ENCODE measurements at regions not wholly inside any gene's neighbourhood (a gene's known extent, or its start where the extent isn't known, plus 50 kb on each side); places are given as distances from the start of the nearest gene placed in this dataset.

GRCh38 chr6:170025341-170025911 lies 265.5 kb downstream of the DLL1 start:
- TF ChIP-seq ZNF423 (CRISPR knock-in tag; IDR thresholded peaks at IDR 0.05) (no peak), IRF2 (CRISPR knock-in tag; IDR thresholded peaks at IDR 0.05; ENCODE audit: borderline replicate concordance, low read depth) (no peak), ZNF416 (CRISPR knock-in tag; IDR thresholded peaks at IDR 0.05) (no peak), CBFB (CRISPR knock-in tag; IDR thresholded peaks at IDR 0.05; ENCODE audit: low read depth) (no peak), ZNF232 (CRISPR knock-in tag; IDR thresholded peaks at IDR 0.05) (no peak), SMAD4 (CRISPR knock-in tag; IDR thresholded peaks at IDR 0.05) (no peak), SOX15 (CRISPR knock-in tag; IDR thresholded peaks at IDR 0.05) (no peak), ESRRA (CRISPR knock-in tag; IDR thresholded peaks at IDR 0.05; ENCODE audit: borderline replicate concordance) (no peak)
- TF ChIP-seq, protein P1, sequence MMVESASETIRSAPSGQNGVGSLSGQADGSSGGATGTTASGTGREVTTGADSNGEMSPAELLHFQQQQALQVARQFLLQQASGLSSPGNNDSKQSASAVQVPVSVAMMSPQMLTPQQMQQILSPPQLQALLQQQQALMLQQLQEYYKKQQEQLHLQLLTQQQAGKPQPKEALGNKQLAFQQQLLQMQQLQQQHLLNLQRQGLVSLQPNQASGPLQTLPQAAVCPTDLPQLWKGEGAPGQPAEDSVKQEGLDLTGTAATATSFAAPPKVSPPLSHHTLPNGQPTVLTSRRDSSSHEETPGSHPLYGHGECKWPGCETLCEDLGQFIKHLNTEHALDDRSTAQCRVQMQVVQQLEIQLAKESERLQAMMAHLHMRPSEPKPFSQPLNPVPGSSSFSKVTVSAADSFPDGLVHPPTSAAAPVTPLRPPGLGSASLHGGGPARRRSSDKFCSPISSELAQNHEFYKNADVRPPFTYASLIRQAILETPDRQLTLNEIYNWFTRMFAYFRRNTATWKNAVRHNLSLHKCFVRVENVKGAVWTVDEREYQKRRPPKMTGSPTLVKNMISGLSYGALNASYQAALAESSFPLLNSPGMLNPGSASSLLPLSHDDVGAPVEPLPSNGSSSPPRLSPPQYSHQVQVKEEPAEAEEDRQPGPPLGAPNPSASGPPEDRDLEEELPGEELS (CRISPR knock-in tag; IDR thresholded peaks at IDR 0.05), result no peak
- Mint-ChIP-seq H3K4me3 (no peak overlapping the region), H3K27me3 (ENCODE audit: low read depth) (no peaks in the 10 kb centered on the region; the same call in 1 of the 2 replicates), H3K27ac (no peak overlapping the region), H3K4me1 (peaks cover 4% of the 10 kb centered on the region), H3K9me3 (peaks cover 5% of the 10 kb centered on the region; the same call in 1 of the 2 replicates), H3K36me3 (no peaks in the 10 kb centered on the region)
- DNase-seq (ENCODE audit: low spot score) (no peak), ATAC-seq (no peak)
- ChIA-PET CTCF (no interaction called here), POLR2A (no interaction called here)

GRCh38 chr6:170024940-170025339 lies 265.9 kb downstream of the DLL1 start:
- no peak overlapping the region for H3K27ac Mint-ChIP-seq
- DNase-seq (ENCODE audit: low spot score) (no peak), ATAC-seq (no peak)
- ChIA-PET CTCF (no interaction called here), POLR2A (no interaction called here)
- peaks cover 4% of the 10 kb centered on the region for H3K4me1 Mint-ChIP-seq
- no peaks in the 10 kb centered on the region; the same call in 1 of the 2 replicates for H3K27me3 Mint-ChIP-seq (ENCODE audit: low read depth)
- no peaks in the 10 kb centered on the region for H3K36me3 Mint-ChIP-seq
- no peak overlapping the region for H3K4me3 Mint-ChIP-seq
- peaks cover 5% of the 10 kb centered on the region; the same call in 1 of the 2 replicates for H3K9me3 Mint-ChIP-seq
- TF ChIP-seq ZSCAN18 (CRISPR knock-in tag; IDR thresholded peaks at IDR 0.05) (no peak), SMAD3 (CRISPR knock-in tag; IDR thresholded peaks at IDR 0.05; ENCODE audit: borderline replicate concordance) (no peak), NFE2L1 (CRISPR knock-in tag; IDR thresholded peaks at IDR 0.05) (no peak), GABPB1 (CRISPR knock-in tag; IDR thresholded peaks at IDR 0.05) (no peak), ZNF121 (CRISPR knock-in tag; IDR thresholded peaks at IDR 0.05) (no peak), IRF2 (CRISPR knock-in tag; IDR thresholded peaks at IDR 0.05; ENCODE audit: borderline replicate concordance, low read depth) (no peak), FOXP1 (CRISPR knock-in tag; IDR thresholded peaks at IDR 0.05; ENCODE audit: borderline replicate concordance) (no peak), SMAD4 (CRISPR knock-in tag; IDR thresholded peaks at IDR 0.05) (no peak), MXD4 (CRISPR knock-in tag; IDR thresholded peaks at IDR 0.05; ENCODE audit: borderline replicate concordance) (no peak), ATF1 (CRISPR knock-in tag; IDR thresholded peaks at IDR 0.05) (no peak), ZNF232 (CRISPR knock-in tag; IDR thresholded peaks at IDR 0.05) (no peak), CREM (CRISPR knock-in tag; IDR thresholded peaks at IDR 0.05) (no peak), MLX (CRISPR knock-in tag; IDR thresholded peaks at IDR 0.05) (no peak)
- TF ChIP-seq, protein P2, sequence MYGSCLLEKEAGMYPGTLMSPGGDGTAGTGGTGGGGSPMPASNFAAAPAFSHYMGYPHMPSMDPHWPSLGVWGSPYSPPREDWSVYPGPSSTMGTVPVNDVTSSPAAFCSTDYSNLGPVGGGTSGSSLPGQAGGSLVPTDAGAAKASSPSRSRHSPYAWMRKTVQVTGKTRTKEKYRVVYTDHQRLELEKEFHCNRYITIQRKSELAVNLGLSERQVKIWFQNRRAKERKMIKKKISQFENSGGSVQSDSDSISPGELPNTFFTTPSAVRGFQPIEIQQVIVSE (CRISPR knock-in tag; IDR thresholded peaks at IDR 0.05; ENCODE audit: borderline replicate concordance), result no peak
- TF ChIP-seq, protein P3, sequence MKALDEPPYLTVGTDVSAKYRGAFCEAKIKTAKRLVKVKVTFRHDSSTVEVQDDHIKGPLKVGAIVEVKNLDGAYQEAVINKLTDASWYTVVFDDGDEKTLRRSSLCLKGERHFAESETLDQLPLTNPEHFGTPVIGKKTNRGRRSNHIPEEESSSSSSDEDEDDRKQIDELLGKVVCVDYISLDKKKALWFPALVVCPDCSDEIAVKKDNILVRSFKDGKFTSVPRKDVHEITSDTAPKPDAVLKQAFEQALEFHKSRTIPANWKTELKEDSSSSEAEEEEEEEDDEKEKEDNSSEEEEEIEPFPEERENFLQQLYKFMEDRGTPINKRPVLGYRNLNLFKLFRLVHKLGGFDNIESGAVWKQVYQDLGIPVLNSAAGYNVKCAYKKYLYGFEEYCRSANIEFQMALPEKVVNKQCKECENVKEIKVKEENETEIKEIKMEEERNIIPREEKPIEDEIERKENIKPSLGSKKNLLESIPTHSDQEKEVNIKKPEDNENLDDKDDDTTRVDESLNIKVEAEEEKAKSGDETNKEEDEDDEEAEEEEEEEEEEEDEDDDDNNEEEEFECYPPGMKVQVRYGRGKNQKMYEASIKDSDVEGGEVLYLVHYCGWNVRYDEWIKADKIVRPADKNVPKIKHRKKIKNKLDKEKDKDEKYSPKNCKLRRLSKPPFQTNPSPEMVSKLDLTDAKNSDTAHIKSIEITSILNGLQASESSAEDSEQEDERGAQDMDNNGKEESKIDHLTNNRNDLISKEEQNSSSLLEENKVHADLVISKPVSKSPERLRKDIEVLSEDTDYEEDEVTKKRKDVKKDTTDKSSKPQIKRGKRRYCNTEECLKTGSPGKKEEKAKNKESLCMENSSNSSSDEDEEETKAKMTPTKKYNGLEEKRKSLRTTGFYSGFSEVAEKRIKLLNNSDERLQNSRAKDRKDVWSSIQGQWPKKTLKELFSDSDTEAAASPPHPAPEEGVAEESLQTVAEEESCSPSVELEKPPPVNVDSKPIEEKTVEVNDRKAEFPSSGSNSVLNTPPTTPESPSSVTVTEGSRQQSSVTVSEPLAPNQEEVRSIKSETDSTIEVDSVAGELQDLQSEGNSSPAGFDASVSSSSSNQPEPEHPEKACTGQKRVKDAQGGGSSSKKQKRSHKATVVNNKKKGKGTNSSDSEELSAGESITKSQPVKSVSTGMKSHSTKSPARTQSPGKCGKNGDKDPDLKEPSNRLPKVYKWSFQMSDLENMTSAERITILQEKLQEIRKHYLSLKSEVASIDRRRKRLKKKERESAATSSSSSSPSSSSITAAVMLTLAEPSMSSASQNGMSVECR (CRISPR knock-in tag; IDR thresholded peaks at IDR 0.05; ENCODE audit: borderline replicate concordance), result no peak
- TF ChIP-seq, protein P4, sequence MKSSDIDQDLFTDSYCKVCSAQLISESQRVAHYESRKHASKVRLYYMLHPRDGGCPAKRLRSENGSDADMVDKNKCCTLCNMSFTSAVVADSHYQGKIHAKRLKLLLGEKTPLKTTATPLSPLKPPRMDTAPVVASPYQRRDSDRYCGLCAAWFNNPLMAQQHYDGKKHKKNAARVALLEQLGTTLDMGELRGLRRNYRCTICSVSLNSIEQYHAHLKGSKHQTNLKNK (CRISPR knock-in tag; IDR thresholded peaks at IDR 0.05), result no peak

All from WTC11 (cell line).